ENCODE measurements at regions not wholly inside any gene's neighbourhood (a gene's known extent, or its start where the extent isn't known, plus 50 kb on each side); places are given as distances from the start of the nearest gene placed in this dataset.

GRCh38 chr7:110307776-110308175 is 783.2 kb upstream of the LRRN3 start:
- no peak for DNase-seq (ENCODE audit: low read depth in 1 of 2, low spot score in 1 of 2)
- no peak overlapping the region for H3K27ac ChIP-seq (replicated peaks)
- H3K27me3 ChIP-seq (ENCODE audit: insufficient read depth, poor library complexity, severe bottlenecking) = no peaks in the 10 kb centered on the region
- TF ChIP-seq POLR2AphosphoS5 (IDR thresholded peaks at IDR 0.05; ENCODE audit: low read depth) (no peak), REST (IDR thresholded peaks at IDR 0.05; ENCODE audit: insufficient replicate concordance, low read depth) (no peak), CTCF (IDR thresholded peaks at IDR 0.05; ENCODE audit: insufficient read depth, low read length) (no peak), GABPA (IDR thresholded peaks at IDR 0.05; ENCODE audit: low read depth) (no peak), SPI1 (IDR thresholded peaks at IDR 0.05; ENCODE audit: borderline replicate concordance, low read depth) (no peak)
- no peak overlapping the region for H3K4me3 ChIP-seq (replicated peaks; ENCODE audit: insufficient read depth, low read length)

- TF ChIP-seq REST (IDR thresholded peaks at IDR 0.05; ENCODE audit: insufficient replicate concordance, low read depth) = no peak
- no peak for TF ChIP-seq POLR2AphosphoS5 (IDR thresholded peaks at IDR 0.05; ENCODE audit: low read depth)
- no peak for TF ChIP-seq GABPA (IDR thresholded peaks at IDR 0.05; ENCODE audit: low read depth)
- no peak for TF ChIP-seq CTCF (IDR thresholded peaks at IDR 0.05; ENCODE audit: insufficient read depth, low read length)
- Histone ChIP-seq H3K27ac (replicated peaks) (no peak overlapping the region), H3K27me3 (ENCODE audit: insufficient read depth, poor library complexity, severe bottlenecking) (no peaks in the 10 kb centered on the region), H3K4me3 (replicated peaks; ENCODE audit: insufficient read depth, low read length) (no peak overlapping the region)
- no peak for DNase-seq (ENCODE audit: low read depth in 1 of 2, low spot score in 1 of 2)
Observed at GRCh38 chr7:110308791-110309190, 782.1 kb upstream of the LRRN3 start.

- Histone ChIP-seq H3K27ac (replicated peaks) (no peak overlapping the region), H3K4me3 (replicated peaks; ENCODE audit: insufficient read depth, low read length) (no peak overlapping the region), H3K27me3 (ENCODE audit: insufficient read depth, poor library complexity, severe bottlenecking) (no peaks in the 10 kb centered on the region)
- TF ChIP-seq POLR2AphosphoS5 (IDR thresholded peaks at IDR 0.05; ENCODE audit: low read depth) = no peak
- no peak for TF ChIP-seq REST (IDR thresholded peaks at IDR 0.05; ENCODE audit: insufficient replicate concordance, low read depth)
- TF ChIP-seq CTCF (IDR thresholded peaks at IDR 0.05; ENCODE audit: insufficient read depth, low read length) = no peak
- no peak for TF ChIP-seq SPI1 (IDR thresholded peaks at IDR 0.05; ENCODE audit: borderline replicate concordance, low read depth)
- no peak for TF ChIP-seq GABPA (IDR thresholded peaks at IDR 0.05; ENCODE audit: low read depth)
- DNase-seq (ENCODE audit: low read depth in 1 of 2, low spot score in 1 of 2) = no peak
Observed at GRCh38 chr7:110309941-110310340, 781.0 kb upstream of the LRRN3 start.

Measured in HL-60 (cell line).